ENCODE measurements at regions not wholly inside any gene's neighbourhood (a gene's known extent, or its start where the extent isn't known, plus 50 kb on each side); places are given as distances from the start of the nearest gene placed in this dataset.

GRCh38 chr7:22559829-22560489 lies 60.0 kb upstream of the STEAP1B start:
- no peak for TF ChIP-seq SP1 (IDR thresholded peaks at IDR 0.05)
- TF ChIP-seq CTBP1 (IDR thresholded peaks at IDR 0.05; ENCODE audit: borderline replicate concordance), result no peak
- TF ChIP-seq FOXK2 (IDR thresholded peaks at IDR 0.05), result no peak
- no peak for TF ChIP-seq NFRKB (IDR thresholded peaks at IDR 0.05)
- TF ChIP-seq HDGF (IDR thresholded peaks at IDR 0.05; ENCODE audit: borderline replicate concordance), result no peak
- no peak for TF ChIP-seq LEF1 (IDR thresholded peaks at IDR 0.05; ENCODE audit: borderline replicate concordance)
- TF ChIP-seq ELF4 (IDR thresholded peaks at IDR 0.05), result no peak
- no peak for TF ChIP-seq L3MBTL2 (conservative IDR thresholded peaks at IDR 0.05)
- no peak for TF ChIP-seq PKNOX1 (IDR thresholded peaks at IDR 0.05)
- no peak for TF ChIP-seq FOXA1 (IDR thresholded peaks at IDR 0.05)
- no peak for TF ChIP-seq BHLHE40 (IDR thresholded peaks at IDR 0.05; ENCODE audit: borderline replicate concordance)
- TF ChIP-seq SUZ12 (IDR thresholded peaks at IDR 0.05), result no peak
- no peak for TF ChIP-seq ARNT (IDR thresholded peaks at IDR 0.05)

All from HEK293T (cell line).